ENCODE measurements at regions not wholly inside any gene's neighbourhood (a gene's known extent, or its start where the extent isn't known, plus 50 kb on each side); places are given as distances from the start of the nearest gene placed in this dataset.
"Not testable (repeated sequence)": the region's sequence is repeated elsewhere in the genome, so short reads cannot be mapped to it uniquely, and the experiment has no call there.

DNA sequence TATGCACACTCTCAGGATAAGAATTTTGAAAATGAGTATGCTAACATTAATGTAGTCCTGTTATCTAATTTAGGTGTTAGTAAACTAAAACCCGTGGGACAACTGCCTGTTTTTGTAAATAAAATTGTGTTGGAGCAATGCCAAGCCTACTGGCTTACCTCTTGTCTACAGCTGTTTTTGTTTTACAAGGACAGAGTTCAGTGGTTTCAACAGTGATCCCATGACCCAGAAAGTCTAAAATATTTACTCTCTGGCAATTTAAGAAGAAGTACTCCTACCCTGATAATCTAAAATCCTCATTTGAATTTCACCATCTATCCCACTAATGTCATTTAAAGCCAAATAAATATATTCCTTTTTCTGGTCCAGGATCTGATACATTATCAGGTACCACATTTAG lies 132.9 kb downstream of the SPIN4 start:
- TF ChIP-seq POLR2A (IDR thresholded peaks at IDR 0.05) = not testable (repeated sequence)
- TF ChIP-seq, protein P1, sequence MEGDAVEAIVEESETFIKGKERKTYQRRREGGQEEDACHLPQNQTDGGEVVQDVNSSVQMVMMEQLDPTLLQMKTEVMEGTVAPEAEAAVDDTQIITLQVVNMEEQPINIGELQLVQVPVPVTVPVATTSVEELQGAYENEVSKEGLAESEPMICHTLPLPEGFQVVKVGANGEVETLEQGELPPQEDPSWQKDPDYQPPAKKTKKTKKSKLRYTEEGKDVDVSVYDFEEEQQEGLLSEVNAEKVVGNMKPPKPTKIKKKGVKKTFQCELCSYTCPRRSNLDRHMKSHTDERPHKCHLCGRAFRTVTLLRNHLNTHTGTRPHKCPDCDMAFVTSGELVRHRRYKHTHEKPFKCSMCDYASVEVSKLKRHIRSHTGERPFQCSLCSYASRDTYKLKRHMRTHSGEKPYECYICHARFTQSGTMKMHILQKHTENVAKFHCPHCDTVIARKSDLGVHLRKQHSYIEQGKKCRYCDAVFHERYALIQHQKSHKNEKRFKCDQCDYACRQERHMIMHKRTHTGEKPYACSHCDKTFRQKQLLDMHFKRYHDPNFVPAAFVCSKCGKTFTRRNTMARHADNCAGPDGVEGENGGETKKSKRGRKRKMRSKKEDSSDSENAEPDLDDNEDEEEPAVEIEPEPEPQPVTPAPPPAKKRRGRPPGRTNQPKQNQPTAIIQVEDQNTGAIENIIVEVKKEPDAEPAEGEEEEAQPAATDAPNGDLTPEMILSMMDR (IDR thresholded peaks at IDR 0.05) = not testable (repeated sequence)

All from heart left ventricle (tissue), 13 donors.